GM19452 (cell line): ENCODE measurements at regions not wholly inside any gene's neighbourhood (a gene's known extent, or its start where the extent isn't known, plus 50 kb on each side); places are given as distances from the start of the nearest gene placed in this dataset.

Experiments
- ATAC-seq: cut with Tn5 transposase; IDR thresholded peaks from one replicate; pipeline ENCODE4 v1.9.1; 2021; ENCODE audit not compliant: unreplicated experiment

GRCh38 chr11:128198216-128198772 lies 389.1 kb downstream of the ETS1 start:
- no peak for ATAC-seq

- no peak for ATAC-seq
Observed at GRCh38 chr11:128196235-128196634, 391.1 kb downstream of the ETS1 start.

GRCh38 chr11:128195756-128196155 lies 391.6 kb downstream of the ETS1 start:
- ATAC-seq = no peak

DNA sequence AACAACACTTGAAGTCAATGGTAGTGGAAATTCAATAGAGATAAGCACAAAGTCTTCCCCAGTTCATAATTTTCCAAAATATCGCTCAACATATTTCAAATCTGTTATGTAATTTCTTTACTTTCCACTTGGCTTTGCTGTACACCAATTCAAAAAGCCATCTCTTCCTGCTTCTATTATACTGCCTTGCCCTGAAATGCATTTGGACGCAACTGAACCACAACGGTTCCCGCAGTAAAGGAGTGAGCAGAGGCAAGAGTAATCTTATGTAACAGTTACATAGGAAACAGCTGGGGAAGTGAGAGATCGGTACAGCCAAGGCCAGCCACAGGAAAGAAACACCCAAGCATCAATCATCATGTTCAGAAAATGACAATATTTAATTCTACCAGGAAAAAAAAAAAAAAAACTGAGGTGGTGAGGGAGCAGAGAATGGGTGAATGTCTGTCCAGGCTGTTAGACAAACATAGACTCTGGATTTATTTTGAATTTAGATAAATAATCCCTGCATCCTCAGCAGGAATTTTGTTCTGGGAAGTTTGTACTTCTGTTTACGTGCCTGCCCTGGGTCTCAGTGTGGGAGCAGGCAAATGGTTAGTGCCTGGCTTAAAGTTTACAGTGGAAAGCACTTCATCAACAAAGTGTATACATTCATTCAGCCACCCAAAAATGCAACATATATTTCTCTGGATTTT lies 392.2 kb downstream of the ETS1 start:
- ATAC-seq = no peak

GRCh38 chr11:128194216-128194615 lies 393.1 kb downstream of the ETS1 start:
- ATAC-seq = no peak

DNA sequence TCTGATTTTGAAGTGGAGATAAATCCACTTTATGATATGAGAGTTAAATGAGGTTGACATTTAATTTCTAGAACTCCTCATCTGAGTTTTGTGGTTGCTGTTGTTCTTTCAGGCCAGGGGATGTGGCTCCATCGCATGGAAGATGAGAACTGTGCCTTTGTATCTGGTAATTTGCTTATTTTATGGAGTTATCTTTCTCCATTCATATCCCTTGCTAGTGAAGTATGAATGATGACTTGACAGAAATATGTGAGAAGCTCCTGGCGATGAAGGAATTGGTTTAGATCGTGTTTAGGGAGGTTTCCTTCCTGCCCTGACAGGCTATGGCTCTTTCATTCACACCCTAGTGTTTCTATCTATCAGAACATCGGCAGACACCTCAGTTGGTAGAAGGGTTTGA lies 393.7 kb downstream of the ETS1 start:
- no peak for ATAC-seq

- no peak for ATAC-seq
Observed at GRCh38 chr11:128190312-128190711, 397.0 kb downstream of the ETS1 start.

DNA sequence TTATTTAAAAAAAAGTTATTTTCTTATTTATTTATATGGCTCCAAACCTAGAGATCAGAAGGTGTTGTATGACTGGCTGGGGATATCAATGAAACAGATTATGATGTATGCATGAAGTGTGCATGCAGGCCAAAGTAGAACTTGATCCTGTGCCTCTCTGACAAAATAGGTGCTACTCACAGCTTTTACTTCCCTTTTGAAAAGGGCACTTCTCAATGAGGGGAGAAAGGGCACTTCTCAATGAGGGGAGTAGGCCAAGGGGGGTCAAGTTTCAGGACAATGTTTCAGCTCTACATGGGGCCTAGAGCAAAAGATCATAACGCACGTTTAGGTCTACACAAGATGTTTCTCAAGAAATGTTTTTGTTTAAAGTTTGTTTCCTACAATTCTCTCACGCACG lies 397.5 kb downstream of the ETS1 start:
- ATAC-seq = no peak

- no peak for ATAC-seq
Observed at GRCh38 chr11:128188346-128189004, 398.9 kb downstream of the ETS1 start.

DNA sequence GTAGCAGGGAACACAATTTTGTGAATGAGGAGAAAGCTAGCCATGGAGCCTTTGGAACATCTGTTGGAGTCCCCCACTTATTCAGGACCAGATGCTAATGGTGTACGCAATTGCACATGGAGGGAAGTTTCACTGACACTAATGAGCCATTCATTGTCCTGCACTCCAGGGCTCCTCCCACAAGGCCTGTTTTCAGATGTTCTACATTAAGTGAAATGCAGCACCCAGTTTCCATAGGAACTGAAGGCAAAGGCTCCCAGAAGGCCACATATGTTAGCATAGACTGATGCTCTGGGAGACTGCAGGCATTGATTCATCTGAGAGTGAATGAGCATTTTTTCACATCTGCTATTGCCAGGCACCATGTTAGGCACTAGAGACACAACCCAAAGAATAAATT lies 399.5 kb downstream of the ETS1 start:
- no peak for ATAC-seq

DNA sequence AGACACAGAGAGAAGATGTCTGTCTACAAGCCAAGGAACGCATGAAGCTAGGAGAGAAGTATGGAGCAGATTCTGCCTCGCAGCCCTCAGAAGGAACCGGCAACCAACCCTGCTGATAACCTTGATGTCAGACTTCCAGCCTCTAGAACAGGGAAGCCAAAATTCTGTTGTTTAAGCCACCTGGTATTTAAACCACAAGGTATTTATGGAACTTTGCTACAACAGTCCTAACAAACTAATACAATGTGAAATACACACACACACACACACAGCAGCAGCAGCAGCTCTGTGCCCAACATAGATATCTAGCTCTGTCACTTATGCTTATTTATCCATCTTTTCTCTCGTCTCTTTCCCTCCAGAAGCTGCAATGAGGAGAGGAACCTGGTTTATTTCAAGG lies 400.0 kb downstream of the ETS1 start:
- ATAC-seq = no peak

DNA sequence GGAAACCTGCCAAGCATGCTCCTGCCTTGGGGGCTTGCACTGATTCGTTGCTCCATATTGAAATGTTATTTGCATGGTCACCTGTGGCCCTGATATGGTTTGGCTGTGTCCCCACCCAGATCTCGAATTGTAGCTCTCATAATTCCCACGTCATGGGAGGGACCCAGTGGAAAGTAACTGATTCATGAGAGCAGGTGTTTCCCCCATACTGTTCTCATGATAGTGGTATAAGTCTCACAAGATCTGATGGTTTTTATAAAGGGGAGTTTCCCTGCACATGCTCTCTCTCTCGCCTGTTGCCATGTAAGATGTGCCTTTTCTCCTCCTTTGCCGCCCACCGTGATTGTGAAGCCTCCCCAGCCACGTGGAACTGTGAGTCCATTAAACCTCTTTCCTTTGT lies 402.4 kb downstream of the ETS1 start:
- no peak for ATAC-seq

DNA sequence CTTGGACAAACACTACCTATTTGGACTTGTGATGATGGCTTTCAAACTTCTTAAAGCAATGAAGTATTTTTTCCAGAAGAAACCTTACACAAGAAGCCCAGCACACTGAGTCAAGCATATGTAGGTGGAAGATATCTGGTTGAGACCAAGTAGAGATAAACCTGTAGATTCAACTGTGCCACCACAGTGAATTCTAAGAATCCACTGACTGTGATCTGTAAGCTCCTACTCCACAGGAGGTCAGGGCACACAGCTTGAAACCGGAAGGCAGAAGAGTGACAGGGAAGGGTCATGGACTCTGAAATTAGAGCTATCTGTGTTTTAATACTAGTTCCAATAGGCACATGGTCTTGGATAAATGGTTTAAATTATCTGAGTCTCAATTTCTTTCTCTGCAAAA lies 404.5 kb downstream of the ETS1 start:
- ATAC-seq = no peak

DNA sequence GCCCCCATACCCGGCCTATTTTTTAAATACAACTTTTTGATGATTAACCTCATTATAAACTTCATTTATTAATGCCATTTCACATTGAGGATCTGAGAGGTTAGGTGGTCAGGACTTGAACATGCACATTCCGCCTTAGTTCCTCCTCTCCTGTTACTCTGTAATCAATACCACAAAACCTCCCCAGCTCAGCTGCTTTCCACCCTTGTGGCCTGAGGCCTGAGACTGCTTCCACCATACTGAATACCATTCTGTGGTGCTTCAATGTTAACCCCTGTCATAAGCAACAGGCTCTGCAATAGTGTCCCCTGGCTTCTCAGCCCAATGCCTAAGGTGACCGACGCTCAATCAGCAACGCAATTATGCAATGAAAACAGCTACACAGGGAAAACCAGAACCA lies 405.4 kb downstream of the ETS1 start:
- no peak for ATAC-seq

- ATAC-seq = no peak
Observed at GRCh38 chr11:128181088-128181480, 406.3 kb downstream of the ETS1 start.

GRCh38 chr11:128180441-128181087 lies 406.8 kb downstream of the ETS1 start:
- no peak for ATAC-seq

DNA sequence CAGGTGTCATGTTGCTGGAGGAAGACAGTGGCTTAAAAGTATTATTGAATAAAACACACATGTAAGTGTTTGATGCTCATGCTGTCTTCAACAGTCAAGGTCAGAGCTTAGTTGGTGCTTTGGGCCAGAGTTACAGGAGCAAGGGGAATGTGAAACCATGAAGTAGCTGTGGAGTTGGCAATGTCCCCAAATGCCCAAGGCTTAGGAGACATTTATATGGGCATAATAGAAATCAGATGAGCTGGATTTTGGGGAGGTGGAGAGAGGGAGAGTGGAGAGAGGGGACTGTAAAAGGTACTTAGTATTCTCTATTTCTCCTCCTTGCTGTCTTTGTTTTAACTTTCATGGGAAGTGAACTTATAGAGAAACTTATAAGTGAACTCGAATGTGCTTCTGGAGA lies 407.8 kb downstream of the ETS1 start:
- ATAC-seq = no peak

DNA sequence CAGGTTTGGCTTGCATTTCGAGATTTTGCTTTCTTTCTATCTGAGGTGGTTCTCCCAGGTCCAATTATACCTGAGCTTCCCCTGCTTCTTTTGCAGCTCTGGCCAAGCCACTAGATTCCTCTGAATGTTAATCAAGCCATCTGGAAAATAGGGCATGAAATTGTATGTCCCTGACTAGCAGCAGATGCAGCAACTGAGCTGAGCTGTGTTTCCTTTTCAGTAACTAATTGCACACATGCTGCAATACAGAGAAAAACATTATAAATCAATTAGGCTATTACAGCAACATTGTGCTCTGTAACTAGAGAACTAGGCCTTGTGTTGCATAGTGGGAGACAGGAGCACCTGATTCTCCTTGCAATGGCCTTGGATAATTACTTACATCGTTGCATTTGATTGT lies 408.3 kb downstream of the ETS1 start:
- no peak for ATAC-seq

GRCh38 chr11:128174465-128175291 lies 412.7 kb downstream of the ETS1 start:
- ATAC-seq = no peak

- ATAC-seq = peak; percentile 70
Observed at GRCh38 chr11:128172046-128172878, 415.1 kb downstream of the ETS1 start.
